Activated CD4-positive, alpha-beta memory T cell treated with anti-CD3 and anti-CD28 coated beads, Interleukin-2, amount 10 ng/mL, durations not matched to agents 7 days and 5 days (primary cell): ENCODE measurements at regions not wholly inside any gene's neighbourhood (a gene's known extent, or its start where the extent isn't known, plus 50 kb on each side); places are given as distances from the start of the nearest gene placed in this dataset.

Source experiments
- CTCF ChIA-PET: fragments of 350-600 bp; sonication (Branson Sonifier 250); formaldehyde crosslinking; loops from one replicate; lab custom pipeline; 2021; ENCODE audit warnings: antibody characterized with exemption, inconsistent platforms; lab: Charles Lee
- POLR2A ChIA-PET: fragments of 350-600 bp; sonication (Branson Sonifier 250); formaldehyde crosslinking; loops from one replicate; lab custom pipeline; 2021; ENCODE audit warnings: antibody characterized with exemption; lab: Charles Lee
- DNase-seq: peaks from one replicate; pipeline ENCODE4 v3.0.0-alpha.2; 2020
- H3K27ac Mint-ChIP-seq: one replicate; pipeline ENCODE4 v1.8.0; 2021; ENCODE audit warnings: mild to moderate bottlenecking, mixed read lengths
- H3K27me3 Mint-ChIP-seq: one replicate; pipeline ENCODE4 v1.8.0; 2021; ENCODE audit warnings: mixed read lengths
- H3K36me3 Mint-ChIP-seq: one replicate; pipeline ENCODE4 v1.8.0; 2021; ENCODE audit warnings: low read depth, mixed read lengths
- H3K4me1 Mint-ChIP-seq: one replicate; pipeline ENCODE4 v1.8.0; 2021; ENCODE audit warnings: mixed read lengths
- H3K4me3 Mint-ChIP-seq: one replicate; pipeline ENCODE4 v1.8.0; 2021; ENCODE audit warnings: mild to moderate bottlenecking, mixed read lengths
- H3K9me3 Mint-ChIP-seq: one replicate; pipeline ENCODE4 v1.8.0; 2021; ENCODE audit warnings: mixed read lengths

- H3K4me1 Mint-ChIP-seq = no peaks in the 10 kb centered on the region
- H3K9me3 Mint-ChIP-seq = no peaks in the 10 kb centered on the region
- no peaks in the 10 kb centered on the region for H3K27me3 Mint-ChIP-seq
- no peak overlapping the region for H3K4me3 Mint-ChIP-seq
- ChIA-PET CTCF (no interaction called here), POLR2A (no interaction called here)
- no peak overlapping the region for H3K27ac Mint-ChIP-seq
- no peak for DNase-seq
- H3K36me3 Mint-ChIP-seq = no peaks in the 10 kb centered on the region
These were observed 584.2 kb upstream of the SLITRK1 start for GRCh38 chr13:84466461-84466860.

GRCh38 chr13:84460989-84461388, 578.7 kb upstream of the SLITRK1 start:
- POLR2A ChIA-PET = no interaction called here
- DNase-seq = no peak

GRCh38 chr13:84455143-84455905, 573.0 kb upstream of the SLITRK1 start:
- ChIA-PET POLR2A (no interaction called here), CTCF (no interaction called here)
- no peak overlapping the region for H3K4me3 Mint-ChIP-seq
- no peak overlapping the region for H3K27ac Mint-ChIP-seq
- peaks cover 2% of the 10 kb centered on the region for H3K9me3 Mint-ChIP-seq
- no peak for DNase-seq
- no peaks in the 10 kb centered on the region for H3K36me3 Mint-ChIP-seq
- no peaks in the 10 kb centered on the region for H3K4me1 Mint-ChIP-seq
- H3K27me3 Mint-ChIP-seq = no peaks in the 10 kb centered on the region

More at GRCh38 chr13:84460989-84461388, 578.7 kb upstream of the SLITRK1 start:
- Mint-ChIP-seq H3K4me3 (no peak overlapping the region), H3K36me3 (no peaks in the 10 kb centered on the region), H3K27me3 (no peaks in the 10 kb centered on the region), H3K27ac (no peak overlapping the region), H3K4me1 (no peaks in the 10 kb centered on the region), H3K9me3 (no peaks in the 10 kb centered on the region)
- CTCF ChIA-PET = no interaction called here

GRCh38 chr13:84447640-84447978, 565.3 kb upstream of the SLITRK1 start:
- Mint-ChIP-seq H3K27ac (no peak overlapping the region), H3K4me3 (no peak overlapping the region), H3K36me3 (no peaks in the 10 kb centered on the region), H3K27me3 (no peaks in the 10 kb centered on the region), H3K9me3 (no peaks in the 10 kb centered on the region), H3K4me1 (no peaks in the 10 kb centered on the region)
- POLR2A ChIA-PET = no interaction called here
- no peak for DNase-seq
- CTCF ChIA-PET = no interaction called here

GRCh38 chr13:84446972-84447639, 564.8 kb upstream of the SLITRK1 start:
- Mint-ChIP-seq H3K4me3 (no peak overlapping the region), H3K27me3 (no peaks in the 10 kb centered on the region), H3K36me3 (no peaks in the 10 kb centered on the region), H3K27ac (no peak overlapping the region), H3K9me3 (no peaks in the 10 kb centered on the region), H3K4me1 (no peaks in the 10 kb centered on the region)
- ChIA-PET POLR2A (no interaction called here), CTCF (no interaction called here)
- no peak for DNase-seq

DNA sequence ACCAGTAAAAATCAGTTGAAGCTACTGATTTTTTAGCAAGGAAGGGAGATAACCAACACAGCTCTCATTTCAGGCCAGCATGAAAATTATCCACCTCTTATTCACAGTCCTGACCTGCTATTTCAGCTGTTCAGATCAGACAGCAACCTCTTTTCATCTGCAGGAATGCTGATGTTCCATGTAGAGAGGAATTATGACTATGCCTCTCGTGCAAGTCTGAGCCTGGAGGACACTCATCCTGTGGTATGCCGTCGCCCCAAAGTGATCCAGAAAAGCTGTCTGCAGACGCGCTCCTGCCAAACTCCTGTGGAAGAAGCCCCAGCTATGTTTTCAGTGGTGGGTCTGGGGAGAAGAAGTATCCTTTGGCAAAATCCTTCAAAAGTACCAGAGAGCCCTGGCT, 563.5 kb upstream of the SLITRK1 start:
- Mint-ChIP-seq H3K27ac (no peak overlapping the region), H3K27me3 (no peaks in the 10 kb centered on the region), H3K4me3 (no peak overlapping the region), H3K9me3 (no peaks in the 10 kb centered on the region), H3K4me1 (no peaks in the 10 kb centered on the region), H3K36me3 (no peaks in the 10 kb centered on the region)
- POLR2A ChIA-PET = no interaction called here
- CTCF ChIA-PET = no interaction called here
- no peak for DNase-seq

- Mint-ChIP-seq H3K4me3 (no peak overlapping the region), H3K9me3 (no peaks in the 10 kb centered on the region), H3K36me3 (no peaks in the 10 kb centered on the region), H3K4me1 (no peaks in the 10 kb centered on the region), H3K27ac (no peak overlapping the region), H3K27me3 (no peaks in the 10 kb centered on the region)
- CTCF ChIA-PET = no interaction called here
- DNase-seq = no peak
- POLR2A ChIA-PET = no interaction called here
These were observed 561.2 kb upstream of the SLITRK1 start for GRCh38 chr13:84443463-84443862.

DNA sequence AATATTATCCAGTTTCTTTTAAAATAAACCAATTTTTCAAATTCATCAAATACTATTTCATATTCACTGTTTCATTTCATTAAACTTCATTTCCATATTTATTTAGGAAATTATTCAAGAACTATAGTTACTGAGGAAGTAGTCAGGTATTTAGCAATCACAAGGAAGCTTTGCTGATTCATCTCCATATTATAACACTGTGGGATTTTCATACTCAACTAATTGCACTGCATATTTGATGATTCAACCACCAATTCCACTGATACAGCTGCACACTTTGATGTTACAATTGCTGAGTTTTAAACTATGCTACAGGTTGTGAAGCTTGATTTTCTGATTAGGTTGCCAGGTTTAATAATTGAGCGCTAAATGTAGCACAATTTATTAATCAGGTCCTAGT, 556.8 kb upstream of the SLITRK1 start:
- Mint-ChIP-seq H3K27ac (no peak overlapping the region), H3K9me3 (no peaks in the 10 kb centered on the region), H3K4me1 (no peaks in the 10 kb centered on the region), H3K27me3 (no peaks in the 10 kb centered on the region), H3K36me3 (no peaks in the 10 kb centered on the region), H3K4me3 (no peak overlapping the region)
- POLR2A ChIA-PET = no interaction called here
- CTCF ChIA-PET = no interaction called here
- no peak for DNase-seq

DNA sequence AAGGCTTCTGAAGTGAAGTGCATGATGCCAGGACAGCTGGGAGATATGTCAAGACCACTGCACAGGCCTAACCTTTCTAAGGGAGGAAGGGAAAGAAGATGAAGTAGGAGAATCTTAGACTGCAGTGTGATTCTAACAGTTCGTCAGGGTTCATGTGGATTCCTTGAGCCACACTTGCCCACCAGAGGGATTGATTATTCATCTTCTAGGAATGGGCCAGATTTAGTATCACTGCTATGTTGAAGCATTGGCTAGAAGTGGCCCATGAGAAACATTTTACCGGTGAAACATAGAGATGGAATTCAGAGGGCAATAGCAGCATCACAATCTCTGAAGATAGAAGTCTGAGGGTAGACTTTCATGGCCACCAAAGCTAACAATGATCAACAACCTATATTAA, 550.8 kb upstream of the SLITRK1 start:
- Mint-ChIP-seq H3K27me3 (no peaks in the 10 kb centered on the region), H3K4me3 (no peak overlapping the region), H3K4me1 (no peaks in the 10 kb centered on the region), H3K9me3 (no peaks in the 10 kb centered on the region), H3K36me3 (no peaks in the 10 kb centered on the region), H3K27ac (no peak overlapping the region)
- ChIA-PET CTCF (no interaction called here), POLR2A (no interaction called here)
- DNase-seq = no peak

DNA sequence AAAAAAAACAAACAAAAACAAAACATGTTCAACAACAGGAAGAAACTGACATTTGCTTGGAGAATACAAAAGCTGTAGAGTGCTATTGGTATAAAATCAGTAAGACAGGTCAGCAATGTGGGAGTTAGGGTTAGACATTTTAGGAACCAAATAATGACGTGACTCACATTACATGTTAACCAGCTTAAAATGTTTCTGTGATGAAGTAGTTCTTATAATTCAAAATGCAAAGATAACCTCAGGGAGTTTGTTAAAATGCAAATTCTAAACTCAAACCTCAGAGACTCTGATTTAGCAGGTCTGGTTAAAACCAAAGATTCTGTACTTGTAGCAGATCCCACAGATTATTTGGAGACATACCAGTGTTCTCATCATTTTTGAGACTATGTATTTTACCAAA, 549.4 kb upstream of the SLITRK1 start:
- ChIA-PET POLR2A (no interaction called here), CTCF (no interaction called here)
- no peak for DNase-seq
- Mint-ChIP-seq H3K4me3 (no peak overlapping the region), H3K36me3 (no peaks in the 10 kb centered on the region), H3K4me1 (no peaks in the 10 kb centered on the region), H3K9me3 (peaks cover 2% of the 10 kb centered on the region), H3K27ac (no peak overlapping the region), H3K27me3 (no peaks in the 10 kb centered on the region)

DNA sequence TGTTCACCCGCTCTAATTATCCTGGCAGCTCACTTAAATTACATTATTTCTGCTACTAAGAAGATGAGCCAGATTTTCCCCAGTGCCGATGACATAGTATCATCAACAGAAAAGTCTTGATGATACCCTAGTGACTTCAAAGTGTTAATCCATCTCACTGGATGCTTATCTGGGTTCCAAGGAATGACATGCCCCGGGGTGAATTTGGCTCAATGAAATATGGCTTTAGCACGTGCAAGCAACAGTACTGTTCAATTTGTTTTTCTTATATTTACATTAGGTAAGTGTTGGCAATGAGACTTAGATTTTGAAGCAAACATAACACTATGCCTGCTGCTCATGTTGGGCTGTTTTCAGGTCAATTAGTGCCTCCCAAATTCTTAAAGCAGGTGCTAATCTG, 548.2 kb upstream of the SLITRK1 start:
- H3K27me3 Mint-ChIP-seq = no peaks in the 10 kb centered on the region
- ChIA-PET POLR2A (no interaction called here), CTCF (no interaction called here)
- no peak overlapping the region for H3K4me3 Mint-ChIP-seq
- no peak overlapping the region for H3K27ac Mint-ChIP-seq
- H3K4me1 Mint-ChIP-seq = no peaks in the 10 kb centered on the region
- no peak for DNase-seq
- peaks cover 2% of the 10 kb centered on the region for H3K9me3 Mint-ChIP-seq
- H3K36me3 Mint-ChIP-seq = no peaks in the 10 kb centered on the region

DNA sequence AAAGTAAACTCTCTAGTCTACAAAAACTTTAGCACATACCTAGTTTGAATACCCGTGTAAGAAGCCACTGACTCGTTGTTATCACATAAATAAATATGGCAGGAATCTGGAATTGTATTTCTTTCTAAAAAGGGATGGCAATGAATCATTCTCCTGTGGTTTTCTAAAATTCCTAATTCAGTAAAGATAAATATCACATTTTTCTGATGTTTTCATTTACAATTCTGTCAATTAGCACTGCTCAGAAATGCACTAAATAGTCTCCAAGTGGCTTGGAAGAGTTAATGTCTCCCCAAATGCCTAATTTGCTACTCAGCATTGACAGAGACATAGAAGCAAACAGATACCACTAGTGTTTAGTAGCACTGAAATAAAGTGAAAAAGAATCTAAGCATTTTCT, 547.7 kb upstream of the SLITRK1 start:
- no peak overlapping the region for H3K27ac Mint-ChIP-seq
- H3K36me3 Mint-ChIP-seq = no peaks in the 10 kb centered on the region
- no peak overlapping the region for H3K4me3 Mint-ChIP-seq
- H3K27me3 Mint-ChIP-seq = no peaks in the 10 kb centered on the region
- H3K9me3 Mint-ChIP-seq = peaks cover 2% of the 10 kb centered on the region
- DNase-seq = no peak
- ChIA-PET POLR2A (no interaction called here), CTCF (no interaction called here)
- no peaks in the 10 kb centered on the region for H3K4me1 Mint-ChIP-seq

GRCh38 chr13:84418041-84418440, 535.8 kb upstream of the SLITRK1 start:
- no peaks in the 10 kb centered on the region for H3K27me3 Mint-ChIP-seq
- no peak overlapping the region for H3K27ac Mint-ChIP-seq
- H3K4me3 Mint-ChIP-seq = no peak overlapping the region
- CTCF ChIA-PET = no interaction called here
- DNase-seq = no peak
- POLR2A ChIA-PET = no interaction called here
- no peaks in the 10 kb centered on the region for H3K4me1 Mint-ChIP-seq
- H3K36me3 Mint-ChIP-seq = no peaks in the 10 kb centered on the region
- H3K9me3 Mint-ChIP-seq = peaks cover 6% of the 10 kb centered on the region

GRCh38 chr13:84417416-84417815, 535.1 kb upstream of the SLITRK1 start:
- Mint-ChIP-seq H3K9me3 (peaks cover 6% of the 10 kb centered on the region), H3K4me3 (no peak overlapping the region), H3K4me1 (no peaks in the 10 kb centered on the region), H3K27ac (no peak overlapping the region), H3K27me3 (no peaks in the 10 kb centered on the region), H3K36me3 (no peaks in the 10 kb centered on the region)
- DNase-seq = no peak
- ChIA-PET POLR2A (no interaction called here), CTCF (no interaction called here)
